ENCODE measurements at regions not wholly inside any gene's neighbourhood (a gene's known extent, or its start where the extent isn't known, plus 50 kb on each side); places are given as distances from the start of the nearest gene placed in this dataset.
"Not testable (repeated sequence)": the region's sequence is repeated elsewhere in the genome, so short reads cannot be mapped to it uniquely, and the experiment has no call there.

DNA sequence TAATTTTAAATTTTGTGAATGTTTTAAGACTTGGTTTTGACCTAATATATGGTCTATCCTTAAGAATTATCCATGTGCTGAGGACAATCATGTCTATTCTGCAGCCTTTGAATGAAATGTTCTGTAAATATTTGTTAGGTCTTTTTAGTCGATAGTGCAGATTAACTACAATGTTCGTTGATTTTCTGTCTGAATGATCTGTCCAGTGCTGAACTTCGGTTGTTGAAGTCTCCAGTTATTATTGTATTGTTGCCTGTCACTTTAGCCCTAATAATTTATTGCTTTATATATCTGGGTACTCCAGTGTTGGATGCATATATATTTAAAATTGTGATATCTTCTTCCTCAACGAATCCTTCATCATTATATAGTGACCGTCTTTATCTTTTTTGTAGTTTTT lies 218.3 kb upstream of the ZC4H2 start:
- ChIA-PET POLR2A (no interaction called here), CTCF (no interaction called here)
- DNase-seq (ENCODE audit: low read depth, low spot score) = no peak

DNA sequence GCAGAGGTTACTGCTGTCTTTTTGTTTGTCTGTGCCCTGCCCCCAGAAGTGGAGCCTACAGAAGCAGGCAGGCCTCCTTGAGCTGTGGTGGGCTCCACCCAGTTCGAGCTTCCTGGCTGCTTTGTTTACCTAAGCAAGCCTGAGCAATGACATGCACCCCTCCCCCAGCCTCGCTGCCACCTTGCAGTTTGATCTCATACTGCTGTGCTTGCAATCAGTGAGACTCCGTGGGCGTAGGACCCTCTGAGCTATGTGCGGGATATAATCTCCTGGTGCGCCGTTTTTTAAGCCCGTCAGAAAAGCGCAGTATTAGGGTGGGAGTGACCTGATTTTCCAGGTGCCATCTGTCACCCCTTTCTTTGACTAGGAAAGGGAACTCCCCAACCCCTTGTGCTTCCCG lies 187.1 kb upstream of the ZC4H2 start:
- H3K4me3 ChIP-seq (ENCODE audit: low read depth, low read length); POLR2A ChIA-PET; H3K27ac ChIP-seq (ENCODE audit: low read depth, low read length); H3K27me3 ChIP-seq (ENCODE audit: control insufficient read depth, insufficient read depth, low read length); CTCF ChIA-PET; H3K9me3 ChIP-seq (ENCODE audit: control insufficient read depth, insufficient read depth, low read length); DNase-seq (ENCODE audit: low read depth, low spot score): not testable (repeated sequence)

More for the DNA sequence above, 218.3 kb upstream of the ZC4H2 start:
- H3K27me3 ChIP-seq (ENCODE audit: control insufficient read depth, insufficient read depth, low read length) = no peaks in the 10 kb centered on the region
- H3K4me3 ChIP-seq (ENCODE audit: low read depth, low read length) = no peak overlapping the region
- TF ChIP-seq, protein P1, sequence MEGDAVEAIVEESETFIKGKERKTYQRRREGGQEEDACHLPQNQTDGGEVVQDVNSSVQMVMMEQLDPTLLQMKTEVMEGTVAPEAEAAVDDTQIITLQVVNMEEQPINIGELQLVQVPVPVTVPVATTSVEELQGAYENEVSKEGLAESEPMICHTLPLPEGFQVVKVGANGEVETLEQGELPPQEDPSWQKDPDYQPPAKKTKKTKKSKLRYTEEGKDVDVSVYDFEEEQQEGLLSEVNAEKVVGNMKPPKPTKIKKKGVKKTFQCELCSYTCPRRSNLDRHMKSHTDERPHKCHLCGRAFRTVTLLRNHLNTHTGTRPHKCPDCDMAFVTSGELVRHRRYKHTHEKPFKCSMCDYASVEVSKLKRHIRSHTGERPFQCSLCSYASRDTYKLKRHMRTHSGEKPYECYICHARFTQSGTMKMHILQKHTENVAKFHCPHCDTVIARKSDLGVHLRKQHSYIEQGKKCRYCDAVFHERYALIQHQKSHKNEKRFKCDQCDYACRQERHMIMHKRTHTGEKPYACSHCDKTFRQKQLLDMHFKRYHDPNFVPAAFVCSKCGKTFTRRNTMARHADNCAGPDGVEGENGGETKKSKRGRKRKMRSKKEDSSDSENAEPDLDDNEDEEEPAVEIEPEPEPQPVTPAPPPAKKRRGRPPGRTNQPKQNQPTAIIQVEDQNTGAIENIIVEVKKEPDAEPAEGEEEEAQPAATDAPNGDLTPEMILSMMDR (IDR thresholded peaks at IDR 0.05; ENCODE audit: low read depth, low read length) = no peak
- H3K9me3 ChIP-seq (ENCODE audit: control insufficient read depth, insufficient read depth, low read length) = peaks cover 6% of the 10 kb centered on the region; the same call in 1 of the 2 replicates
- no peak overlapping the region for H3K27ac ChIP-seq (ENCODE audit: low read depth, low read length)

DNA sequence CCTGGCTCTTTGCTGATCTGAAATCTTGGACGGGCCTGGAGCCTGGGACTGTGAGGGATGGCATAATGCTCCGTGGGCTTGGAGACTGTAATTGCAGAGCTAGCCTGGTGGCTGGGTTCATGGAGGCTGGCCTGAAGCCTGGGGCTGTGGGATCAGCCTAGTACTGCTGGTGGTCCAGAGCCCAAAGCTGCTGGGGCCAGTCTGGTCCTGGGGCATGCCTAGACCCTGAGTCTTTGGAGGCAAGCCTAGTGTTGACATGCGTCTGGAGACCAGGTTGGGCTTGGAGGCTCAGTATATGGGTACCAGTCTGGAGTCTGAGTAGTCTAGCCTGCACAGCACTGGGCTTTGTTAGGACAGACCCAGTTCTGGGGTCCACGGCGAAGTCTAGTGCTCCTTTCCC lies 172.0 kb upstream of the ZC4H2 start:
- POLR2A ChIA-PET = no interaction called here
- no peak overlapping the region for H3K4me3 ChIP-seq (ENCODE audit: low read depth, low read length)
- H3K27ac ChIP-seq (ENCODE audit: low read depth, low read length) = no peak overlapping the region
- TF ChIP-seq, protein P1 (IDR thresholded peaks at IDR 0.05; ENCODE audit: low read depth, low read length) = no peak
- H3K9me3 ChIP-seq (ENCODE audit: control insufficient read depth, insufficient read depth, low read length) = peaks cover 13% of the 10 kb centered on the region
- CTCF ChIA-PET = no interaction called here
- no peaks in the 10 kb centered on the region for H3K27me3 ChIP-seq (ENCODE audit: control insufficient read depth, insufficient read depth, low read length)
- DNase-seq (ENCODE audit: low read depth, low spot score) = no peak

DNA sequence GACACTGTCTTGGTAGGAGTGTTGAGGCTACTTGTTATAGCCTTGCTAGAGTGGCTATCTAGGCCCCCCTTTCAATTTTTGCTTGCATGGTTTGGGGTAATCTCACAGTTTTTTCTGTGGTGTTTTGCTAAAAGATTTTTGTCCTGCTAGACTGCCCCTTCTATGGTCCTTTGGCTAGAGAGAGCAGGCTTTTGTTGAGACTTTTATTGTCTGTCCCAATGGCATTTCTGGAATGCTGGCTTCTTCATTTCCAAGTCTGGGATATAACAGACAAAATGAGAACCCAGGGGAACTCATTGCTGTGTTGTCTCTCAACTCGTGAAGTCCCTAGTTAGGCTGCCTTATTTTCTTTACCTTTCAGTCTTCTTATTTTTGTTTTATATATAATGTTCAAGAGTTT lies 160.2 kb upstream of the ZC4H2 start:
- TF ChIP-seq, protein P1 (IDR thresholded peaks at IDR 0.05; ENCODE audit: low read depth, low read length) = no peak
- H3K9me3 ChIP-seq (ENCODE audit: control insufficient read depth, insufficient read depth, low read length) = no peaks in the 10 kb centered on the region
- H3K27me3 ChIP-seq (ENCODE audit: control insufficient read depth, insufficient read depth, low read length) = no peaks in the 10 kb centered on the region
- H3K4me3 ChIP-seq (ENCODE audit: low read depth, low read length) = no peak overlapping the region
- no peak overlapping the region for H3K27ac ChIP-seq (ENCODE audit: low read depth, low read length)
- POLR2A ChIA-PET = no interaction called here
- CTCF ChIA-PET = no interaction called here
- no peak for DNase-seq (ENCODE audit: low read depth, low spot score)

DNA sequence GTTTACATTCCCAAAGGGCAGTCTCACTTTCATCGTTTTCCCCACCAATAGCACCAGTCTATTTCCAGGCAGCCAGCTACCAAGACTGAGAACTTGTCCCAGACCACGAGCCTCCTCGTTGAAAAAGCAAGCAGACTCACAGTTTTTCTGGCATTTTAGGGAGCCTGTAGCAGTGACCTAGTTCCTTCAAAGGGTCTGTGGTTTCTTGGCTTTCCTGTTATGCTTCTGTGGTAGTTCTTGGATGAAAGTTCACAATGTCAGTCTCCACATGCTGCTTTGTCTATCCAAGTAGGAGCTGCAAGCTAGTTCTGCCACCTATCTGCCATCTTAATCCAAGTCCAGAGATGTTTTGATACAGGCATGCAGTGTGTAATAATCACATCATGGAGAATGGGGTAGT lies 151.6 kb upstream of the ZC4H2 start:
- no peak overlapping the region for H3K27ac ChIP-seq (ENCODE audit: low read depth, low read length)
- POLR2A ChIA-PET = no interaction called here
- DNase-seq (ENCODE audit: low read depth, low spot score) = no peak

More for the DNA sequence above, 151.6 kb upstream of the ZC4H2 start:
- H3K9me3 ChIP-seq (ENCODE audit: control insufficient read depth, insufficient read depth, low read length) = no peaks in the 10 kb centered on the region
- CTCF ChIA-PET = no interaction called here
- no peak overlapping the region for H3K4me3 ChIP-seq (ENCODE audit: low read depth, low read length)
- TF ChIP-seq, protein P1 (IDR thresholded peaks at IDR 0.05; ENCODE audit: low read depth, low read length) = no peak
- H3K27me3 ChIP-seq (ENCODE audit: control insufficient read depth, insufficient read depth, low read length) = no peaks in the 10 kb centered on the region
